Heart right ventricle (tissue), 16 donors: ENCODE measurements at regions not wholly inside any gene's neighbourhood (a gene's known extent, or its start where the extent isn't known, plus 50 kb on each side); places are given as distances from the start of the nearest gene placed in this dataset.

Experiments
- ATAC-seq, 8 donors: fragments of 200-7000 bp; cut with Tn5 transposase; one replicate each; pipeline ENCODE4 v1.9.1; 2020; ENCODE audit warnings: mild to moderate bottlenecking in 8 of 8, moderate library complexity in 8 of 8, moderate number of reproducible peaks in 1 of 8
- DNase-seq, 2 donors: peaks; one replicate each; pipeline ENCODE4 v3.0.0-alpha.2; 2020
- H3K27ac ChIP-seq, 10 donors: fragments of 200-600 bp; sonication (generic) in 2 of 10; one replicate each; pipeline versions ENCODE4 v1.5.0 to v1.8.0; 2020 to 2022; ENCODE audit warnings: mild to moderate bottlenecking in 3 of 10
- H3K27me3 ChIP-seq, 7 donors: fragments of 200-600 bp; one replicate each; pipeline ENCODE4 v1.8.0; 2021 to 2022; ENCODE audit warnings: mild to moderate bottlenecking in 2 of 7
- H3K36me3 ChIP-seq, 9 donors: fragments of 200-600 bp; sonication (generic) in 1 of 9; one replicate each; pipeline versions ENCODE4 v1.5.0 to v1.8.0; 2020 to 2022; ENCODE audit warnings: mild to moderate bottlenecking in 2 of 9
- H3K4me1 ChIP-seq, 9 donors: fragments of 200-600 bp; sonication (generic) in 1 of 9; one replicate each; pipeline versions ENCODE4 v1.5.0 to v1.8.0; 2020 to 2022; ENCODE audit warnings: mild to moderate bottlenecking in 4 of 9
- H3K4me3 ChIP-seq, 10 donors: fragments of 200-600 bp; sonication (generic) in 2 of 10; one replicate each; pipeline versions ENCODE4 v1.5.0 to v1.8.0; 2020 to 2022; ENCODE audit warnings: mild to moderate bottlenecking in 7 of 10, moderate library complexity in 2 of 10
- H3K9me3 ChIP-seq, 11 donors: fragments of 200-600 bp in 10 of 11; sonication (generic) in 2 of 11; one replicate each; pipeline versions ENCODE4 v1.5.0 to v1.8.0; 2013 to 2022; ENCODE audit warnings: mild to moderate bottlenecking in 2 of 11, control low read depth in 1 of 11, moderate library complexity in 1 of 11
- CTCF ChIP-seq, 9 donors: fragments of 200-600 bp; sonication (generic) in 2 of 9; IDR thresholded peaks; one replicate each; pipeline versions ENCODE4 v1.5.0 to v1.8.0; 2021 to 2022; ENCODE audit warnings: antibody characterized with exemption in 9 of 9, mild to moderate bottlenecking in 5 of 9, moderate library complexity in 1 of 9
- WGBS, 2 donors: extraction: QIAGEN DNeasy Blood & Tissue Kit; methylation state at CpG; one replicate each; pipeline ENCODE4 v1.1.7; 2013; ENCODE audit warnings: inconsistent platforms in 1 of 2; 5-methylcytosine and 5-hydroxymethylcytosine counted together
- intact Hi-C, 10 donors: fragments of 100-400 bp; cut with DNase I; formaldehyde crosslinking; loops; one replicate each; pipeline versions ENCODE4 v1.11.1 to v1.14.2; 2022
- donor health status: Arrhythmogenic right ventricular cardiomyopathy.
- donor health status: ischemic (EF 13 %, LVEDD 7.1; RV severe dilation, severe dysfunction).
- donor health status: healthy with polysubstance abuse.
- donor health status: DM: no; HTN: yes; CAD: no.
- donor health status: DM: no; HTN: no; CAD: no.
- donor health status: ischemic (EF 25% LVEDD 6.9; RV normal size, moderate dysfunction).
- donor health status: ischemic (EF 25% LVEDD 5.7; RV mildly dilated, moderate dysfunction).
- donor health status: healthy.
- donor health status: DM: yes; HTN: yes; CAD: no.
- donor health status: Ischemic cardiomyopathy.
- donor health status: ischemic (EF 35%, LVEDD 5.7; RV mildly dilated, moderate dysfunction).
- donor health status: nonischemic (EF 11% LVEDD 7.7; RV severe dilation, severe dysfunction).
- donor health status: DM: yes; HTN: yes; CAD: no.
- donor health status: PGD.
- donor health status: ischemic (EF 29% LVEDD 5.4; RV normal size, mild dysfunction).
- donor health status: nonischemic (EF 23%, LVEDD 6.1; RV moderate dilation, normal function).

GRCh38 chr9:81391457-81391825 lies 297.9 kb downstream of the TLE1 start:
- no peak overlapping the region for H3K27ac ChIP-seq
- peaks cover 0 to 38% (median 9%) of the 10 kb centered on the region in 9 donors for H3K4me1 ChIP-seq
- no peaks in the 10 kb centered on the region for H3K36me3 ChIP-seq
- TF ChIP-seq CTCF (IDR thresholded peaks at IDR 0.05): no peak
- no peak for ATAC-seq
- no peaks in the 10 kb centered on the region for H3K27me3 ChIP-seq
- intact Hi-C loops: no loop called here
- DNase-seq: no peak
- no peak overlapping the region for H3K4me3 ChIP-seq
- 84 to 93% methylated on average over 2 of the region's 2 CpGs for WGBS, 2 donors
- H3K9me3 ChIP-seq: no peaks in the 10 kb centered on the region

- Histone ChIP-seq H3K36me3 (no peaks in the 10 kb centered on the region), H3K27me3 (no peaks in the 10 kb centered on the region), H3K4me3 (no peak overlapping the region), H3K4me1 (peaks cover 0 to 37% (median 9%) of the 10 kb centered on the region in 9 donors), H3K9me3 (no peaks in the 10 kb centered on the region), H3K27ac (no peak overlapping the region)
- DNase-seq (no peak), ATAC-seq (no peak)
- intact Hi-C loops: no loop called here
- 68 to 72% methylated on average over 4 of the region's 4 CpGs for WGBS, 2 donors
- no peak for TF ChIP-seq CTCF (IDR thresholded peaks at IDR 0.05)
Observed at GRCh38 chr9:81390792-81391456, 298.4 kb downstream of the TLE1 start.

DNA sequence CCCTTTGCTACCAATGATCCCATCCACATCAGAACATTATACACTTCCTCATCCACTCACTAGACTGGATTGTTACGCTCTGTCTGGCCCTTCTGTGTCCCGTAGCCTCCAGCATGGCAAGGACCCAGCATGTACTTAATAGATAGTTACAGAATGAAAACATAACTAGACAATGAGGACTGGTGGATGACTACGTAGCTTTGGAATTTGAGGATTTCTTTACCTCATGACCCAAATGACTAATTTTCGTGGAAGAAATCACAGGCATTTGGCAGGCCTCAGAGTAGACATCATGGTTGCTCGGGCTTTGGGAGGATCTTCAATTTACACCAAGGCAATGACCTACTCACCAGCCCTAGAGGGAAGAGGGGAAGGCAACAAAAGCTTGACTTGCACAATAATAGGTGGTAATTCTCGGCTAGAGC lies 299.8 kb downstream of the TLE1 start:
- no peak overlapping the region for H3K4me3 ChIP-seq
- no peaks in the 10 kb centered on the region for H3K27me3 ChIP-seq
- TF ChIP-seq CTCF (IDR thresholded peaks at IDR 0.05): no peak
- 49 to 58% methylated on average over 6 of the region's 6 CpGs for WGBS, 2 donors
- H3K4me1 ChIP-seq: peaks cover 0 to 24% (median 9%) of the 10 kb centered on the region in 9 donors
- peak in 6 of 8 donors; percentile 53 to 89 (median 67) for ATAC-seq
- H3K36me3 ChIP-seq: no peaks in the 10 kb centered on the region
- no peak overlapping the region for H3K27ac ChIP-seq
- H3K9me3 ChIP-seq: no peaks in the 10 kb centered on the region
- intact Hi-C loops: loop anchor here in 1 of 10 donors (10.0 kb wide), 1 partner anchor 55 kb away; no protein-coding TSS in a partner anchor
- no peak for DNase-seq

- no peak for DNase-seq
- peaks cover 0 to 23% (median 7%) of the 10 kb centered on the region in 9 donors for H3K4me1 ChIP-seq
- WGBS, 2 donors: 85 to 86% methylated on average over 1 of the region's 1 CpG
- intact Hi-C loops: loop anchor here in 1 of 10 donors (10.0 kb wide), 1 partner anchor 56 kb away; no protein-coding TSS in a partner anchor
- H3K27ac ChIP-seq: no peak overlapping the region
- H3K36me3 ChIP-seq: no peaks in the 10 kb centered on the region
- ATAC-seq: no peak
- H3K4me3 ChIP-seq: no peak overlapping the region
- no peaks in the 10 kb centered on the region for H3K27me3 ChIP-seq
- TF ChIP-seq CTCF (IDR thresholded peaks at IDR 0.05): no peak
- H3K9me3 ChIP-seq: no peaks in the 10 kb centered on the region
Observed at GRCh38 chr9:81388831-81389230, 300.5 kb downstream of the TLE1 start.
